ENCODE measurements at regions not wholly inside any gene's neighbourhood (a gene's known extent, or its start where the extent isn't known, plus 50 kb on each side); places are given as distances from the start of the nearest gene placed in this dataset.

GRCh38 chr10:43966571-43966965 lies 317.9 kb upstream of the ZNF32 start:
- TF ChIP-seq POLR2AphosphoS5 (IDR thresholded peaks at IDR 0.05; ENCODE audit: low read depth, low read length) = no peak
- no peak for TF ChIP-seq FOXP2 (optimal IDR thresholded peaks at IDR 0.05; ENCODE audit: borderline replicate concordance, extremely low read depth, extremely low read length, insufficient read depth)
- TF ChIP-seq SIN3A (IDR thresholded peaks at IDR 0.05; ENCODE audit: borderline replicate concordance, insufficient read depth, low read length) = no peak
- TF ChIP-seq REST (IDR thresholded peaks at IDR 0.05; ENCODE audit: insufficient read depth in 1 of 2, low read depth in 2 of 2, low read length in 2 of 2) = no peak
